GM21576 (cell line): ENCODE measurements at regions not wholly inside any gene's neighbourhood (a gene's known extent, or its start where the extent isn't known, plus 50 kb on each side); places are given as distances from the start of the nearest gene placed in this dataset.

ENCODE experiments used
- ATAC-seq: cut with Tn5 transposase; IDR thresholded peaks from one replicate; pipeline ENCODE4 v1.9.1; 2021; ENCODE audit warnings: mild to moderate bottlenecking, moderate library complexity; ENCODE audit not compliant: unreplicated experiment

GRCh38 chr18:78650926-78651325, 328.7 kb upstream of the SALL3 start:
- no peak for ATAC-seq

GRCh38 chr18:78652001-78652545, 327.5 kb upstream of the SALL3 start:
- no peak for ATAC-seq

- ATAC-seq, result no peak
These were observed 323.7 kb upstream of the SALL3 start for GRCh38 chr18:78655921-78656320.

- no peak for ATAC-seq
These were observed 323.2 kb upstream of the SALL3 start for GRCh38 chr18:78656346-78656925.

- no peak for ATAC-seq
These were observed 321.1 kb upstream of the SALL3 start for GRCh38 chr18:78658531-78658930.

- no peak for ATAC-seq
These were observed 320.6 kb upstream of the SALL3 start for GRCh38 chr18:78659057-78659456.

- no peak for ATAC-seq
These were observed 319.9 kb upstream of the SALL3 start for GRCh38 chr18:78659748-78660147.

GRCh38 chr18:78660311-78660710, 319.3 kb upstream of the SALL3 start:
- no peak for ATAC-seq

GRCh38 chr18:78661316-78661715, 318.3 kb upstream of the SALL3 start:
- ATAC-seq, result no peak

GRCh38 chr18:78662879-78663278, 316.7 kb upstream of the SALL3 start:
- no peak for ATAC-seq

- ATAC-seq, result no peak
These were observed 315.6 kb upstream of the SALL3 start for GRCh38 chr18:78664048-78664447.

- no peak for ATAC-seq
These were observed 314.8 kb upstream of the SALL3 start for GRCh38 chr18:78664848-78665247.

GRCh38 chr18:78665644-78666043, 314.0 kb upstream of the SALL3 start:
- ATAC-seq, result no peak

- no peak for ATAC-seq
These were observed 312.8 kb upstream of the SALL3 start for GRCh38 chr18:78666666-78667335.

- no peak for ATAC-seq
These were observed 308.7 kb upstream of the SALL3 start for GRCh38 chr18:78670778-78671391.

- no peak for ATAC-seq
These were observed 308.1 kb upstream of the SALL3 start for GRCh38 chr18:78671551-78671950.

- no peak for ATAC-seq
These were observed 306.7 kb upstream of the SALL3 start for GRCh38 chr18:78672862-78673446.

- no peak for ATAC-seq
These were observed 305.9 kb upstream of the SALL3 start for GRCh38 chr18:78673516-78674321.

- no peak for ATAC-seq
These were observed 304.4 kb upstream of the SALL3 start for GRCh38 chr18:78675231-78675630.

- no peak for ATAC-seq
These were observed 302.8 kb upstream of the SALL3 start for GRCh38 chr18:78676622-78677482.
